Heart right ventricle (tissue), 16 donors: ENCODE measurements at regions not wholly inside any gene's neighbourhood (a gene's known extent, or its start where the extent isn't known, plus 50 kb on each side); places are given as distances from the start of the nearest gene placed in this dataset.

ENCODE experiments used
- ATAC-seq, 8 donors: fragments of 200-7000 bp; cut with Tn5 transposase; one replicate each; pipeline ENCODE4 v1.9.1; 2020; ENCODE audit warnings: mild to moderate bottlenecking in 8 of 8, moderate library complexity in 8 of 8, moderate number of reproducible peaks in 1 of 8
- DNase-seq, 2 donors: peaks; one replicate each; pipeline ENCODE4 v3.0.0-alpha.2; 2020
- H3K27ac ChIP-seq, 10 donors: fragments of 200-600 bp; sonication (generic) in 2 of 10; one replicate each; pipeline versions ENCODE4 v1.5.0 to v1.8.0; 2020 to 2022; ENCODE audit warnings: mild to moderate bottlenecking in 3 of 10
- H3K27me3 ChIP-seq, 7 donors: fragments of 200-600 bp; one replicate each; pipeline ENCODE4 v1.8.0; 2021 to 2022; ENCODE audit warnings: mild to moderate bottlenecking in 2 of 7
- H3K36me3 ChIP-seq, 9 donors: fragments of 200-600 bp; sonication (generic) in 1 of 9; one replicate each; pipeline versions ENCODE4 v1.5.0 to v1.8.0; 2020 to 2022; ENCODE audit warnings: mild to moderate bottlenecking in 2 of 9
- H3K4me1 ChIP-seq, 9 donors: fragments of 200-600 bp; sonication (generic) in 1 of 9; one replicate each; pipeline versions ENCODE4 v1.5.0 to v1.8.0; 2020 to 2022; ENCODE audit warnings: mild to moderate bottlenecking in 4 of 9
- H3K4me3 ChIP-seq, 10 donors: fragments of 200-600 bp; sonication (generic) in 2 of 10; one replicate each; pipeline versions ENCODE4 v1.5.0 to v1.8.0; 2020 to 2022; ENCODE audit warnings: mild to moderate bottlenecking in 7 of 10, moderate library complexity in 2 of 10
- H3K9me3 ChIP-seq, 11 donors: fragments of 200-600 bp in 10 of 11; sonication (generic) in 2 of 11; one replicate each; pipeline versions ENCODE4 v1.5.0 to v1.8.0; 2013 to 2022; ENCODE audit warnings: mild to moderate bottlenecking in 2 of 11, control low read depth in 1 of 11, moderate library complexity in 1 of 11
- CTCF ChIP-seq, 9 donors: fragments of 200-600 bp; sonication (generic) in 2 of 9; IDR thresholded peaks; one replicate each; pipeline versions ENCODE4 v1.5.0 to v1.8.0; 2021 to 2022; ENCODE audit warnings: antibody characterized with exemption in 9 of 9, mild to moderate bottlenecking in 5 of 9, moderate library complexity in 1 of 9
- WGBS, 2 donors: extraction: QIAGEN DNeasy Blood & Tissue Kit; methylation state at CpG; one replicate each; pipeline ENCODE4 v1.1.7; 2013; ENCODE audit warnings: inconsistent platforms in 1 of 2; 5-methylcytosine and 5-hydroxymethylcytosine counted together
- intact Hi-C, 10 donors: fragments of 100-400 bp; cut with DNase I; formaldehyde crosslinking; loops; one replicate each; pipeline versions ENCODE4 v1.11.1 to v1.14.2; 2022
- donor health status: Arrhythmogenic right ventricular cardiomyopathy.
- donor health status: ischemic (EF 13 %, LVEDD 7.1; RV severe dilation, severe dysfunction).
- donor health status: healthy with polysubstance abuse.
- donor health status: DM: no; HTN: yes; CAD: no.
- donor health status: DM: no; HTN: no; CAD: no.
- donor health status: ischemic (EF 25% LVEDD 6.9; RV normal size, moderate dysfunction).
- donor health status: ischemic (EF 25% LVEDD 5.7; RV mildly dilated, moderate dysfunction).
- donor health status: healthy.
- donor health status: DM: yes; HTN: yes; CAD: no.
- donor health status: Ischemic cardiomyopathy.
- donor health status: ischemic (EF 35%, LVEDD 5.7; RV mildly dilated, moderate dysfunction).
- donor health status: nonischemic (EF 11% LVEDD 7.7; RV severe dilation, severe dysfunction).
- donor health status: DM: yes; HTN: yes; CAD: no.
- donor health status: PGD.
- donor health status: ischemic (EF 29% LVEDD 5.4; RV normal size, mild dysfunction).
- donor health status: nonischemic (EF 23%, LVEDD 6.1; RV moderate dilation, normal function).

- H3K36me3 ChIP-seq = no peaks in the 10 kb centered on the region
- H3K4me3 ChIP-seq = no peak overlapping the region
- H3K27me3 ChIP-seq = peaks cover 0 to 6% (median 0%) of the 10 kb centered on the region in 7 donors
- peaks cover 0 to 4% (median 0%) of the 10 kb centered on the region in 9 donors for H3K4me1 ChIP-seq
- no peak for ATAC-seq
- no peak for TF ChIP-seq CTCF (IDR thresholded peaks at IDR 0.05)
- H3K27ac ChIP-seq = no peak overlapping the region
- 90 to 91% methylated on average over 1 of the region's 1 CpG for WGBS, 2 donors
- intact Hi-C loops = no loop called here
- no peaks in the 10 kb centered on the region for H3K9me3 ChIP-seq
- DNase-seq = no peak
These were observed 151.0 kb upstream of the SEL1L start for GRCh38 chr14:81684696-81685095.

GRCh38 chr14:81686512-81686911 lies 152.9 kb upstream of the SEL1L start:
- peaks cover 0 to 4% (median 0%) of the 10 kb centered on the region in 9 donors for H3K4me1 ChIP-seq
- 28 to 35% methylated on average over 4 of the region's 4 CpGs for WGBS, 2 donors
- H3K9me3 ChIP-seq = no peaks in the 10 kb centered on the region
- H3K4me3 ChIP-seq = no peak overlapping the region
- H3K36me3 ChIP-seq = no peaks in the 10 kb centered on the region
- TF ChIP-seq CTCF (IDR thresholded peaks at IDR 0.05) = no peak
- intact Hi-C loops = no loop called here
- ATAC-seq (no peak), DNase-seq (no peak)
- H3K27me3 ChIP-seq = no peaks in the 10 kb centered on the region
- H3K27ac ChIP-seq = no peak overlapping the region

GRCh38 chr14:81691931-81692330 lies 158.3 kb upstream of the SEL1L start:
- H3K27ac ChIP-seq = no peak overlapping the region
- no peak overlapping the region for H3K4me3 ChIP-seq
- 86 to 88% methylated on average over 3 of the region's 3 CpGs for WGBS, 2 donors
- intact Hi-C loops = no loop called here
- H3K36me3 ChIP-seq = no peaks in the 10 kb centered on the region
- H3K9me3 ChIP-seq = no peaks in the 10 kb centered on the region
- H3K27me3 ChIP-seq = no peaks in the 10 kb centered on the region
- no peak for ATAC-seq
- DNase-seq = no peak
- no peak for TF ChIP-seq CTCF (IDR thresholded peaks at IDR 0.05)
- H3K4me1 ChIP-seq = peaks cover 0 to 2% (median 0%) of the 10 kb centered on the region in 9 donors

DNA sequence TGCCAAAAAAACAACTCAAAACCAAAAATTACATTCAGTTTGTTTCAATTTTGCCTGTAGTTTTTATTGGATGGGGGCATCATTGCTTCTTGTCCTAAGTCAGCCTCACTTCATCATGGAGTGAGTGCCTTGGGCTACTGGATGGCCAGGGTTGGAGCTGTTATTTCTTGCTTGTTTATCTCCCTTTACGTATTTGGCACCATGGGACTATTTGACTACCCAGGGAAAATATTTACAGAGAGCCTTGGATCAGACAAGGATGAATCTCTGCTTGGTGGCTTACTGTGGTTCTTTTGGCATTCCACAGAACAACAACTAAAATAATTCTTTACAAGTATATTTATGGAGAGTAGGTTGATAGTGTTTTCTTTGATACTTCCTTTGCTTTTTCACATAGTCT lies 160.8 kb upstream of the SEL1L start:
- TF ChIP-seq CTCF (IDR thresholded peaks at IDR 0.05) = no peak
- intact Hi-C loops = no loop called here
- ATAC-seq = no peak
- no peaks in the 10 kb centered on the region for H3K36me3 ChIP-seq
- WGBS, 2 donors = 70 to 82% methylated on average over 1 of the region's 1 CpG
- H3K27me3 ChIP-seq = no peaks in the 10 kb centered on the region
- H3K9me3 ChIP-seq = no peaks in the 10 kb centered on the region
- no peak overlapping the region for H3K27ac ChIP-seq
- DNase-seq = no peak
- no peaks in the 10 kb centered on the region for H3K4me1 ChIP-seq
- no peak overlapping the region for H3K4me3 ChIP-seq
